ENCODE measurements at regions not wholly inside any gene's neighbourhood (a gene's known extent, or its start where the extent isn't known, plus 50 kb on each side); places are given as distances from the start of the nearest gene placed in this dataset.
"Not testable (repeated sequence)": the region's sequence is repeated elsewhere in the genome, so short reads cannot be mapped to it uniquely, and the experiment has no call there.

DNA sequence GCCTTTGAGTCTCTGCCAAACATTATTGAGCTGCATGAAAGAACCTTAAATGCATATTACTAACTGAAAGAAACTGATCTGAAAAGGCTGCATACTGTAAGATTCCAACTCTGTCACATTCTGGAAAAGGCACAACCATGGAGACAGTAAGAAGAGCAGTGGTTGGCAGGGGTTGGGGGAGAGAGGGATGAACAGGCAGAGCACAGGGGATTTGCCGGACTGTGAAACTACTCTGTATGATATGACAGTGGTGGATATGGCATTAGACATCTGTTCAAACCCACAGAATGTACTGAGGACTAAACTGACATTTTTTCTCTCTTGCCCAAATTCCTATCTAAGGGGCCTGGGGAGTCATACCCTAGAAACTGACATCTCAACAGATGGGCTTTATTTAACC lies 138.4 kb downstream of the KCNJ12 start:
- DNase-seq (ENCODE audit: low read depth, low spot score) = not testable (repeated sequence)

DNA sequence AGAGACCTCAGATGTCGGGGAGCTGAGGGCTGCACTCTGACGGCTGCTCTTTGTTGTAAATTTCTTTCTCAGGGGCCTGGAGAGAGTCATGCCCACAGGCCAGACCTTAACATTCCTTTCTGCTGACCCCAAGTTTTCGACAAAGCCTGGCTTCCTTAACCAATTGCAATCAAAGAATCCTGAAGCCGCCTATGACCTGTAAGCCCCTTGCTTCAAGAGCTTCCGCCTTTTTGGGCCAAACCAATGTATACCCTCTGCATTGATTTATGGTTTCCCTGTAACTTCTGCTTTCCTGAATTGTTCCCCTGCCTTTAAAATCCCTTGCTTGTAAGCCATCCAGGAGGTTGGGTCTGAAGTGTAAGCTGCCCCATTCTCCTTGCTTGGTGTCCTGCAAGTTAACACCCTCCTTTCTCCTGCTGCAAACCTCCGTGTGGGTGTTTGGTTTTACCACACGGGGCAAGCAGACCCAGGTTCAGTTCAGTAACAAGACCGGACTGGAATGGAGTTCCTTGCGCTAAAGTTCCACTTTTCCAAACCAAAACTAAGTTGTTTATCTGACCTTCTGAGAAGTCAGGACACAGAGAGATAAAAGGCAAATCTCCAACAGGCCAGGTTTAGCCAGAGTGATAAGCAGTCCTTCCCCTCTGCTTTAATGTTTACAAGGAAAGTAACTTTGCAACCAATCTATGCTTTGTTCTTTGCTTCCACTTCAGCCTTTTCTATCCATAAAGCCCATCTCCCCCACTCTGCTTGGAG lies 141.6 kb downstream of the KCNJ12 start:
- no peak for DNase-seq (ENCODE audit: low read depth, low spot score)

DNA sequence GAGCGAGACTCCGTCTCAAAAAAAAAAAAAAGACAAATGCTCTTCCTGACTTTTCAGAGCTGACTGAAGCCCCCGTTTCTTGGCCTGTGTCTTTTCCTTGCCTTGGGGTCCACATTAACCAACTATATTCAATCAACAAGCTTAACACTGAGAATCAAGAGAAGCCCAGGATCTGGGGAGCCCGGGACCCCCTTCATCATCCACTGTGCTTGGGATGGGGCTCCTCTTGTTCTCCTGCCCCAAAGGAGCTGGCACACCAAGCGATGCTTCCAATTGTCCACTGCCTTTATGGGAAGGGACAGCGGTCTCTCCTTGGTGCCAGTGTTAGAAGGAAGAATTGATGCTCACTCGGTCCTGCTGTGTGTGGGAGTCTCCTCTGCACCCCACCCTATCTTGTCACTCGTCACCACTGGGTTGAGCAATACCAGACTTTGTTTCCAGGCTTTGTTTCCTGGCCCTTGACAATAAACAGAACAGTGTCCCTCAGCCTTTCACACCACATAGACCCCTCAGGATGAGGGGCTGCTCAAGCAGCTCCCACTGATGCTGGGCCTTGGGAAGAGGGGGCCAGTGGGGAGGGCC lies 146.7 kb downstream of the KCNJ12 start:
- no peak for DNase-seq (ENCODE audit: low read depth, low spot score)

DNA sequence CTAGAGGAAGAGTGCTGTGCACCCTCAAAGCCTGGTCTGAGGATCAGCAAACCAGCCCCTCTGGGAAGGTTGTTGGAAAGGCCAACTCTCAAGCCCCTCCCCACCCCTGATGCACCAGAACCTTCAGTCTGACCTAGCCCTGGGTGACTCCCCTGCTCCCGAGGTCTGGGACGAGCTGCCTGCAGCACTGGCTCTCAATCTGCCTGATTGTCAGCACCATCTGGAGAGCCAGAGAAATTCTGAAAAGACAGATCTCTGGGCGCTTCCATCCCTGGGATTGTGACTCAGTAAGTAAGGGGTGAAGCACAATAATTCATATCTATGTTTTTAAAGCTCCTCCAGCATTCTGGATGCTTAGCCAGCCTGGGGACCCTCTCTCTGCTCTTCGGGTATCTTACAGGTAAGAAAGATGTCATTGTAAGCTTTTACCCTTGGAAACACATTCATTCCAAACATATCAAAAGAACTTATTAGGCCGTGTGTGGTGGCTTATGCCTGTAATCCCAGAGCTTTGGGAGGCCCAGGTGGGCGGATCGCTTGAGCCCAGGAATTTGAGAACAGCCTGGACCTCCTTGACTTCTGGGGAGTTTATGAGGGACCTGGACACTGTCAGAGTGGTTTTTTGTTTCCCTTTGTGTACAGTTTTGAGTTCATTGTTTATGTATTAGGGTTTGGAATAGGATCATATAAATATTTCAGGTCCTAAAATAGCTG lies 147.5 kb downstream of the KCNJ12 start:
- no peak for DNase-seq (ENCODE audit: low read depth, low spot score)

DNA sequence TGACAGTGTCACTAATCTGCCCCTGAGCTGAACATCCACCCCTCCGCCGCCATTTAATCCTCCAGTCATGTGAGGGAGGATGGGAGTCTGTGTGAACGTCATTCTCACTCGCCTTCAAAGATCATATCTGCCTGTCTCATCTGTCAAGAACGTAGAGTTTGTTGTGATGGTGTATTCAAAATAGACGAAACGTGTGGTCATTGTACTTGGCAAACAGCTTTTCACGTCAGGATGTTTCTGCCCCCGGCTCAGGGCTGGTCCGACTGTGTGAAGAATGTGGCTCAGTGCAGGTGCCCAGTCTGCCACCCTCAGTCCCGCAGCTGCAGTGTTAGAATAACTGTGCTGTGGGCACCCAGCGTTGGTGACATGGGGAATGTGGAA lies 148.0 kb downstream of the KCNJ12 start:
- no peak for DNase-seq (ENCODE audit: low read depth, low spot score)

DNA sequence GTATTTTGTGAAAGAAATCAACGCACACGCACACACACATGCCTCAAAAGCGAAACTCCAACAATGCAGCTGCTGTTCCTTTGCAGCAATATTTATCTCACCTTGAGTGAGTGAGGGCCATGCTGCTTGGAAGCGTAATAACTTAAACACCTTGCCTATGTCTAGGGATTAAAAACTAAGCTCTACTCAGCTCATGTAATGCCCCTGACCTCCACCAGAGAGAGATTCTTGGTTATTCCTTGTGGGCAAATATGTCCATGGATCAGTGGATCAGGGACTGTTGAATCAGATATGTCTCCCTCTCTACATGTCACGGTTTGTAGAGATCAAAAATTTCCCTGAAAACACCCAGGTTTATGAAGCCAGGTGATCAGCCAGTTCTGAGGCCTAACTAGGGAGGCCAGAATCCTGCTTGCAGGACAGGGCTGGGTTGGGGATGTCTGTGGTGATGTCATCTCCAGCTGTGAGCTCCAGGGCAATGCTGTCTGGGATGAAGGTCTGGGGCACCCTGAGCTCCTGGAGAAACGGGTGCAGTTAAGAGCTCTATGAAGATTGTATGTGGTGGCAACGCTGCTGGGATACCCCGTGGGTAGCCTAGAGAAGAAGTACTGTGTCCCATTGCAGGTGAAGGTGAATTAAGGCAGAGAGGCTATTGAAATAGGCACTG lies 149.4 kb downstream of the KCNJ12 start:
- DNase-seq (ENCODE audit: low read depth, low spot score) = no peak

DNA sequence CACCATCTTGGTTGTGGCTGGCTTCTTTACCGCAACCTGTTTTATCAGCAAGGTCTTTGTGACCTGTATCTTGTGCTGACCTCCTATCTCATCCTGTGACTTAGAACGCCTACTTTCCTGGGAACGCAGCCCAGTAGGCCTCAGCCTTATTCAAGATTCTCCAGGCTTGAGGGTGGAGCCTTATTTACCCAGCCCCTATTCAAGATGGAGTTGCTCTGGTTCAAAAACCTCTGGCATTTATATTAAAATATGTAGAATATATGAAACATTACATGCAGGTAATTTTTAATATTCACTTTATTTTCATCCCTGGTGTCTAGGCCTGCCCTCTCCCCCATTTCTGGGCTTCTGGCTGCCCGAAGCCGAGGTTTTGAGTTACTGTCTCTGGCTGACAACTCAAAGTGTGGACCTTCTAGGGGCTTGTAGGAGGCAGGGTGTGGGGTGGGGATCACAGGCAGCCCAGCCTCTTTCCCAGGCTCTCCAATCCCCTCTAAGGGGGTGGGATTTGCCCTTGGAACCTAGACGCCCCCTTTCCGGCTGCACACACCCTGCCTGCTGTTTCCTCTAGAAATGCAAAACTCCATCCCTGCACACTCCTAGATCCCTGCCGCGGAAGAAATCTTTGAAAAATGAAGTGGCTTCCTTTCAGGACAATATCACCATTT lies 152.0 kb downstream of the KCNJ12 start:
- no peak for DNase-seq (ENCODE audit: low read depth, low spot score)

DNA sequence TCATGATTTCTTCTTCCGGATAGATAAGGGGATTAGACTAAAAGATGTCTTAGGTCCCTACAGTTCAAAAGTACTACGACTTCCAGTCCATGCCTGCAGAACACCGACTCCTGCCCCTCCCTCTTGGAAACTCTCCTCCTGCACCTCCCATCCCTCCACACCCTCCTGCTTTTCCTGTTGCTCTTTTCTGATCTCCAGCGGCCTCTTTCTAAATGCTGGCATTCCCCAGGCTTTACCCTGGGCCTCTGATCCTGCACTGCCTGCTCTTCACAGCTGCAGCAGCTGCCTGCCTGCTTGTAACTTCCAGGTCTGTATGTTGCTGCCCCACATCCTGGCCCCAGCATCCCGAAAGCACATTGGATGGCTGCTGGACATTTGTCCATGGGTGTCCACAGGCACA lies 154.2 kb downstream of the KCNJ12 start:
- DNase-seq (ENCODE audit: low read depth, low spot score) = no peak

DNA sequence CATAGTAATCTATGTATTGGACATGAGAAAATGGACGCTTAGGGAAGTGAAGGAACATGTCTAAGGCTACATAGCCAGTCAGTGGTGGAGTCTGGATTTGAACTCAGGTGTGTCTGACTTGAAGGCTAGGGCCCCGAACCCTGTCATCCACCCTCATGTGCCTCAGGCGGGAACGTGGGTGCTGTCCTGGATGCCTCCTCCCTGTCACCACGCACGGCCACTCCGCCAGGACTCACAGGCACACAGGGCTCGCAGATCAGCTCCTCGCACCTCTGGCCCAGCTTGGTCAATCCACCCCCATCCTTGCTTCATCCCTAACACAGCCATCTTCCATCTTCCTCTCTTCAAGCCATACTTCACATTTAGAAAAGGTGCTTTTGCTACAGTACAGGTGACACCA lies 154.7 kb downstream of the KCNJ12 start:
- DNase-seq (ENCODE audit: low read depth, low spot score) = no peak

DNA sequence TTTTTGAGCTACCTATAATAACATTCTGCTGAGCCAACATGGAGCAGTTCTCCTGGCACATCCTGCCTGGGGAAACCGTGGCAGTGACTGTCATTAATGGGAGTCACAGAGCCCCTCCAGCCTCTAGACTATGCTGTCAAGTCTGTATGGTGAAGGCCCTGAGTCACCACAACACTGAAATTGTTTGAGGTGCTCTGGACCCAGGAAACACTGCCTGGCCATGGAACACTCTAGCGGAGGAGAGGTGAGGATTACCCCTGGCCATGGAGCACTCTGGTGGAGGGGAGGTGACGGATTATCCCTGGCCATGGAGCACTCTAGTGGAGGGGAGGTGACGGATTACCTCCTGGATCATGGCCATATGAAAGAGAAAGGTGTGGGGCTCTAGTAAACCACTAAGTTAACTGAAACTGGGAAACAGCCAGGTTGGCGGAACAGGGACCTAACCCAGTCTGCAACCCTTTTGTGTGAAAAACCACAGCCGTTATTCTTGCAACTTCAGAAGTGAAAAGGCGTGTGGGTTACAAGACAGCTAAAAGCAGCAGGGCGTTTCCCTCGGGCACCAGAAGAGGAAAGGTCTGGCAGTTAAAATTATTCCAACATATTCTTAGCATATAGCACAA lies 156.7 kb downstream of the KCNJ12 start:
- DNase-seq (ENCODE audit: low read depth, low spot score) = no peak

DNA sequence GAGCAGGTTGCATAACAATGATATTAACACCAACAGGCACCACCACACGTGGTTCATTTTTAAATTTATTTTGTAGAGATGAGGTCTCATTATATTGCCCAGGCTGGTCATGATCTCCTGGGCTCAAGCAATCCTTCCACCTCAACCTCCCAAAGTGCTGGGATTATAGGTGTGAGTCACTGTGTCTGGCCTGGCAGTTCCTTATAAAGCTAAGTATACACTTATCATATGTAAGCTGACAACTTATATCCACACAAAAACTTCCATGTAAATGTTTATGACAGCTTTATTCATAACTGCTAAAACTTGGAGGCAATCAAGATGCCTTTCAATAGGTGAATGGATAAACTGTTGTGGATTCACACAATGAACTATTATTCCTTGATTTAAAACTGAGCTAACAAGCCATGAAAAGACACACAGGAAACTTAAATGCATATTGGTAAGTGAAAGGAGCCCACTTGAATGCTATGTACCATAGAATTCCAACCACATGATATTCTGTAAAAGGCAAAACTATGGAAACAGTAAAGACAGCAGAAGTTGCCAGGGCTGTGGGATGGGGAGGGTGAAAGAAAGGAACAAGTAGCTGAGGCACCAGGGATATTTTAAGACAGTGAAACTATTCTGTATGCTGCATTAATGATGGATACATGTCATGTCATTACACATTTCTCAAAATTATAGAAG lies 156.5 kb upstream of the KCNJ18 start:
- no peak for DNase-seq (ENCODE audit: low read depth, low spot score)

DNA sequence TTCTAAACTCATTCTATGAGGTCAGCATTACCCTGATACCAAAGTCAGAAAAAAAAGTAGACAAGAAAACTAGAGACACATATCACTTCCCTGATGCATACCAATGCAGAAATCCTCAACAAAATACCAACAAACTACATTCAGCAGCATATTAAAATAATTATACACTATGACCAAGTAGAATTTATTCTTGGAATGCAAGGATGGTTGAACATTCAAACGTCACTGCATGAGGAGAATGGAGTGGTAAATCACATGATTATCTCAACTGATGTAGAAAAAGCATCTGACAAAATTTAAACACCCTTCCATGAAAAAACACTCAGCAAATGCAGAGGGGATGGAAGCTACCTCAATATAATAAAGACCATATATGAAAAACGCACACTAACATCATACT lies 155.0 kb upstream of the KCNJ18 start:
- DNase-seq (ENCODE audit: low read depth, low spot score) = no peak

DNA sequence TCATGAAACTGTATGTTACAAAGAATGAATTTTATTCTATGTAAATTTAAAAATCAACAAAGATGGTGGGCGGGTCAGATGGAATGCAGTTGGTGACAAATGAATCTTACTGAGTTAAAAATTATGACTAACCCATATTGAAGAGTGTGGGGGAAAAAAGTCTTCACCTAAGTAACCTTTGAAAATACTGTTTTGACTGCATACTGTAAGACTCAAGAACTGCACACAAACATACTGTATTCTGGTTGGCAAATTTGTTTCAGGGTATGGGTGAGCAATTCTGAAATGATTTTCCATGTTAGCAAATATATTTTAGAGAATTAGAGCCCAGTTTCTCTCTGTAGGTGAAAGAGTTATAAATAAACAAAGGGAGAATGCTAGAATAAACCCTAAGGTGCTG lies 153.7 kb upstream of the KCNJ18 start:
- DNase-seq (ENCODE audit: low read depth, low spot score) = no peak

DNA sequence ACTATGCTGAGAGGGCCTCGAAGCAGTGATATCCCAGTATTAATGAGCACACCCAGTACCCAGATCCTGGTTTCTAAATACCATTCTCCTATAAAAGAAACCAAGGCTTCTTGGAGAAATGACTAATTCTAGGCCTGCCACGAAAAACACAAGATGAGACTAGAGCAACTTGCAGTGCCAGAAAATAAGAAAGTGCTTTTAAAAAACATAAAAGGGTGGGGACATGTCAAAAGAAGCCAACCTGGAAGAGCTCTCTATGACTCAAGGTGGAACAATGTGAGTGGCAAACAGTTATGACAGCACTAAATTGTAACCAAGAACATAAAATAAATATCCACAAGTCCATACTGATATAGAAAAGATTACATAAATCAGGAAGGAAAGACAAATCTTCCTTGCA lies 153.2 kb upstream of the KCNJ18 start:
- DNase-seq (ENCODE audit: low read depth, low spot score) = no peak

DNA sequence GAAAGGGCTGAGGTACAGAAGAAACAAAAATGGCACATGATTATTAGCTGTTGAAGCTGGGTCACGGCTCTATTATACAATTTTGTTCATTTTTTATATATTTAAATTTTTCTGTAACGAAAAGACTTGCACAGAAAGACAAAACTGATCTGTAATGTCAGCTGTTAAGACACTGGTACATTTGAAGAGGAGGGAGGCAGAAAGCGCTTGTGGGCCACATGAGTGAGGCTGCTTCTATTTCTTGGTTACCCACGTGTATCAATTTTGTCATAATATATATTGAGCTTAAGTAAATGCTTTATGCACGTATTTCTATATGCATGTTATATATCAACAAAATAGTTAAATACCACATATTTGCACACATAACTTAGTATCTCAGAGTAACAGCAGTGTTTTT lies 151.8 kb upstream of the KCNJ18 start:
- no peak for DNase-seq (ENCODE audit: low read depth, low spot score)

DNA sequence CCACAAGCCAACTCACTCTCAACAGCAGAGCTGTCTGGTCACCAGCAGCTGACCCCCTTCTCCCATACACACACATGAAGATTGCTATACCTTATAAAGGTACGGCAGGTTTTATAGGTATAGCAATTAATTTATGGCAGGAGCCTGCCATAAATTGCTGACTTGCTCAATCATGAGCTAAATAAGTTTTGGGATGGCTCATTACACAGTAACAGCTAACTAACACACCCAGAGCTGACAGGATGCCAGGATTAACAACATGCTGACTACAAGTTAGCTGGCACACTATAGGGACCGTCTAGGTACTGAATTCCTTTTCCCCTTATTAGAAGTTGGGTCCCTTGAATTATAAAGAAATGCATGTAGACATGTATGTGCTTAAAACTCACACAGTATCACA lies 150.3 kb upstream of the KCNJ18 start:
- no peak for DNase-seq (ENCODE audit: low read depth, low spot score)

DNA sequence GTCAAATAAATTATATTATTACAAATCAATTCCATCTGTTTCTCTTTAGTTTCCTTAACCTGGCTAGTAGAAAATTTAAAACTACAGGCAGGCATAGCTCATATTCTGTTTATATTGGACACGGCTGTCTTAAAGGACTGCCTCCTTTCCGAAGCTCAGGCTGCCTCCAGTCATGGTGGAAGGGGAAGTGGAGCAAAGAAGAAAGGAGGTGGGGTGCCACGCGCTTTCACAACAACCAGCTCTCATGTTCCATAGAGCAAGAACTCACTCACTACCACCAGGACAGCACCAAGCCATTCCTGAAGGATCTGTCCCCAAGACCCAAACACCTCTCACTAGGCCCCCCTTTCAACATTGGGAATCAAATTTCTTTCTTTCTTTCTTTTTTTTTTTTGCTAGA lies 149.3 kb upstream of the KCNJ18 start:
- no peak for DNase-seq (ENCODE audit: low read depth, low spot score)

DNA sequence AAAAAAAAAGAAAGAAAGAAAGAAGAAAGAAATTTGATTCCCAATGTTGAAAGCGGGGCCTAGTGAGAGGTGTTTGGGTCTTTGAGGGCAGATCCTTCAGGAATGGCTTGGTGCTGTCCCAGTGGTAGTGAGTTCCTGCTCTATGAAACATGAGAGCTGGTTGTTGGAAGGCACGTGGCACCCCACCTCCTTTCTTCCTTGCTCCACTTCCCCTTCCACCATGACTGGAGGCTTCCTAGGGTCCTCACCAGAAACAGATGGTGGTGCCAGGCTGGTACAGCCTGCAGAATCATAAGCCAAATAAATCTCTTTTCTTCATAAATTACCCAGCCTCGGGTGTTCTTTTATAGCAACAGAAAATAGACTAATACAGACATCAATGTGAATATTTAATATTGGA lies 147.3 kb upstream of the KCNJ18 start:
- DNase-seq (ENCODE audit: low read depth, low spot score) = no peak

DNA sequence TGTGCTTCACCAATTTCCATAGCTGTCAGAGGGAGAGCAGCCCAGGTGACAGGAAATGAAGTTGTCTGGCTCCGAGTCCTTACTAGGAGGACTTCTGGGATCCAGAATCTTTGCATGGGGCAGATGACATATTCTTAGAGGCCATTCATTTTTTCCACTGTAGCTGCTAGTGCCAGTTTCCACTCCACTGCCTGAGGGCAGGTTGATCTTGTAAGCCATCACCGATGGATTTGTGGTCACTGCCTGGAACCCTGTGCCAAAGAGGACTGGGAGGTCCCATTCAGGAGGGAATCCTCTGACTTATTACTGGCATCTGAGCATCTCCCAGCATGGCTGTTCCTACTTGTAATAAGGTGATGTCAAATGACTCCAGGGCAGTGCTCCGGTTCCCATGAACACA lies 144.1 kb upstream of the KCNJ18 start:
- DNase-seq (ENCODE audit: low read depth, low spot score) = no peak

DNA sequence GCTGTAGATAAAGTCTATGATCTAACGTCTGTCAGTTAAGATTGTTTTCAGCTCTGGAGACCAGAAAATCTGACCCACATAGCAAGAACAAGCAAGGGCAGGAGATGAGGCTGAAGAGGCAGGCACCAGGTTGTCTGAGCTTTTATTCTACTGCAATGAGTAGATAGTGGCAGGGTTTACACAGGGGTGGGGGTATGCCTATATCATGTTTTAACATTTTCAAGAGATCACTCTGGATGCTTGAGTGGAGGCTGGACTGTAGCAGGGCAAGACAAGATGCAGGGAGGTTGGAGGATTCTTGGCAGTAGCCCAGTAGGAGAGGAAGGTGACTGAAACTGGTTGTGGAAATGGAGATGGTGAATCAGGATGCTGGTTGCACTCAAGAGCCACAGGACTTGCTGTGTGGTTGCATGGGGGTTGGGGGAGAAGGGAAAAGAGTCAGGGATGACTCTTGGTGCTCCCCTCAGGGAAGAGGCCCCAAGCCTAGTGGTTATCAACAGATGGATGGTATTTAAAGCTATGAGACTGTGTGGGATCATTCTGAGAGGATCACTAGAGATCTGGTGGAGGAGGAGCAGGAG lies 143.1 kb upstream of the KCNJ18 start:
- no peak for DNase-seq (ENCODE audit: low read depth, low spot score)

All from pulmonary artery endothelial cell (primary cell).